CD4-positive, alpha-beta T cell treated with Interferon alpha-2 for 1 hour (primary cell): ENCODE measurements at regions not wholly inside any gene's neighbourhood (a gene's known extent, or its start where the extent isn't known, plus 50 kb on each side); places are given as distances from the start of the nearest gene placed in this dataset.

Experiments
- DNase-seq, 2 donors: peaks; one replicate each; pipeline ENCODE4 v3.0.0-alpha.2; 2020 to 2022

DNA sequence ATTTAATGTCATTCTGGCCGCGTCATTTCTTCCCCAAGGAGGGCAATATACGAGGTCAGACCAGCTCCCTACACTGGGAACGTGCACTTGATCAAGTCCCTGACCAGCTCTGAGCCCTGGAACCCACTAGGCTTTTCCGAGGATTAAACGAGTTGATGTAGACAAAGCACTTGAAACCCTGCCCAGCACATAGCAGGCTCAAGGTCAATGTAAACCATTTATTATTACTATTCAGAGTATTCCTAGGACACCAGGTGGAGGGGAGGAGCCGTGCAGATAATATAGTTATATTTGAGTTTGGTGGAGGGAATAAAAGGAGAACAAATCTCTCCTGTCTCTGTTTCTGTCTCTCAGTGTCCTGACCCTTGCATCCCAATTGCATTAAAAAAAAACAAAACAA lies 174.1 kb upstream of the IGSF21 start:
- DNase-seq, result no peak

- DNase-seq, result no peak
Measured at GRCh38 chr1:17933971-17934370, 173.6 kb upstream of the IGSF21 start.

DNA sequence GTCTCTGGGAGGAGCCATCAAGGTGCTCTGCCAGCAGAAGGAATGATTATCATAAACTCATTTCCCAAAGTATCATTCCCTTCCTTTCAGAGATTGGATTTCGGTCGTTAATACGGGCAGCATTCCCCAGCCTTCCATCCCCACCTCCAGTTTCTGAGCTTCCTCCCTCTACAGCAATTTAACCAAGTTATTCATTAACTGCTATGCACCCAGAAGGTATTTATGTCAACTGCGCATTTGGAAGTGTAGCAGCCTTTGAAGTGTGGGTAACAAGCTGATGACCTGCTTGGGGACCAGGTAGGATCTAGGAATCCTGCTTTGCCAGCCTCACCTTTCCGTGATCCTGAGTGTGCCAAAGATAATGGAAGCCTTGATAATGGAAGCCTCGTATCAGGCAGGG lies 172.4 kb upstream of the IGSF21 start:
- no peak for DNase-seq

- DNase-seq, result no peak
Measured at GRCh38 chr1:17941431-17942189, 166.0 kb upstream of the IGSF21 start.

GRCh38 chr1:17943506-17943905 lies 164.1 kb upstream of the IGSF21 start:
- DNase-seq, result no peak

DNA sequence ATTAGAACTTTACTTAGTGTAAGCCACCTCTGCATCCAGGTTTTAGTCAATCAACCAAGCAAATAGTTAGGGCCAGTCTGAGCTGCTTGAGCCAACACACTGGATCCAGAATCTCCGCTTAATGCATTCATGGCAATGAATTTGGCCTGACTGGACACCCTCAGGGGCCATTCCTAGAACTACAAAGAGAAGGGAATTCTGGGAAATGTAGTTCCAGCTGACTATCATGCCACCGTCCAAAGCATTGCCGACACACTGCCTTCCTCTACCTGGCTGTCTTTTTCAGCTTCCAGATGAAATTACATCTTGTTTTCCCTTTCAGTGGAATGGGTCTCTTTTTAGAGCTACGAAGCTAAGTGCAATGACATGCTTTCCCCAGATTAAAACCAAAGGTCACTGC lies 163.0 kb upstream of the IGSF21 start:
- DNase-seq, result no peak

DNA sequence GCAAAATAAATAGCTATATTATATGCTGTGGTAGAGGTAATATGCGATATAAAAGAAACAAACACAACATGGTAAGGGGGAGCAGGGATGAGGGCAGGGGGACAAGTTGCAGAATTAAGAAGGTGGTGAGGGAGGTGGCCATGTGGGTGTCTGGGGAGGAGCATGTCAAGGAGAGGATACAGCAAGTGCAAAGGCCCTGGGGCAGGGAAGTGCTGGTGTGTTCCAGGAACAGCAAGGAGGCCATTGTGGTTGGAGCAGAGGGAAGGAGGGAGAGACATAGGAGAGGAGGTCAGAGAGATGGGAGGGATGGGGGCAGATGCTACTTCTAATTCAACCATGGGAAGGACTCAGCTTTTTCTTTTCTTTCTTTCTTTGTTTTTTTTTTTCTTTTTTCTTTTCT lies 161.2 kb upstream of the IGSF21 start:
- no peak for DNase-seq

DNA sequence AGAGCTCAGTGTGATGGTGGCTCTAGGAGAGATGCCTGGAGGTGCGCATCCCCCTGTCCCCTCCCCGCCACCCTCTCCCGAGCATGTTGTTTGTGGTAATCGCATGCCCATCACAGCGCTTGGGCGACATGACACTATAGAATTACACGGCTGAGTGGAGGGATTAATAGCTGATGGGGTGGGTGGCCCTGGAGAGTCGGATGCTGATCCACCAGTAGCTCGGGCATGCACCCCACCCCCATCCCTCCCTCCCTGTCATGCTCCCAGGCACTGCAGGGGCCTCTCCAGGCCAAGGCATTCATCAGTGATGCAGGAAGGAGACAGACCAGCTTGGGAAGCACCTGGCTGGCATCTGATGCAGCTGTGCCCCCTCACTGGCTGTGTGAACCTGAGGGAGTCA lies 159.0 kb upstream of the IGSF21 start:
- no peak for DNase-seq

- no peak for DNase-seq
Measured at GRCh38 chr1:17949511-17949910, 158.1 kb upstream of the IGSF21 start.

- DNase-seq, result no peak
Measured at GRCh38 chr1:17950728-17951127, 156.9 kb upstream of the IGSF21 start.

DNA sequence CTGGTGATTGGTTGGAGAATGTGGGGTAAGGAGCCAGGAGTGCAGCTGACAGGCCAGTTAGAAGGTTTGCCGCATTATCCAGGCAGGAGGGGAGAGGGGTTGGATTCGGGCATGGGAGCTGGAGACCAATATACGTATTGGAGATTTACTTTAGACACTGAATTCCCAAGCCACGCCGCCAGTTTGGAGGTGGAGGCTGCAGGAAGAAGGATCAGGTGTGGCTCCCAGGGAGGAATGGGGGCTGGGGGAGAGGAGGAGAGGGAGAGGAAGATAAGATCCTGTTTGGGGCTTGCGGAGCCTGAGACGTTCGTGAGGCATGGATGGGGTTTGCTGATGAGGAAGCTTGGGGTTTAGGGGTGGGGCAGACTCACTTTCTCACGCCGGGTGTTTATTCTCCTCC lies 155.1 kb upstream of the IGSF21 start:
- DNase-seq, result no peak

DNA sequence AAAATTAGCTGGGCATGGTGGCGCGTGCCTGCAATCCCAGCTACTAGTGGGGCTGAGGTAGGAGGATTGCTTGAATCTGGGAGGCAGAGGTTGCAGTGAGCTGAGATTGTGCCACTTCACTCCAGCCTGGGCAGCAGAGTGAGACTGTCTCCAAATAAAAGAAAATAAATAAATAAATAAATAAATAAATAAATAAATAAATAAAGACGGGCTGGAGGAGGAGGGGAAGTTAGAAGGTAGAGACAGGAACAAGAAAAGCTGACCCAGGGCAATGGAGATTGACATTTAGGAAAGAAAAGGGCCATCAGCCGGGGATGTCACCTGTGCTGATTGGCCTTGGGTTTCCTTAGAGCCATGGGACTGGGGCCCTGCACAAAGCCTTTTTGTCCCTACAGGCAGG lies 153.7 kb upstream of the IGSF21 start:
- DNase-seq, result no peak

- DNase-seq, result no peak
Measured at GRCh38 chr1:17955302-17956285, 152.0 kb upstream of the IGSF21 start.

DNA sequence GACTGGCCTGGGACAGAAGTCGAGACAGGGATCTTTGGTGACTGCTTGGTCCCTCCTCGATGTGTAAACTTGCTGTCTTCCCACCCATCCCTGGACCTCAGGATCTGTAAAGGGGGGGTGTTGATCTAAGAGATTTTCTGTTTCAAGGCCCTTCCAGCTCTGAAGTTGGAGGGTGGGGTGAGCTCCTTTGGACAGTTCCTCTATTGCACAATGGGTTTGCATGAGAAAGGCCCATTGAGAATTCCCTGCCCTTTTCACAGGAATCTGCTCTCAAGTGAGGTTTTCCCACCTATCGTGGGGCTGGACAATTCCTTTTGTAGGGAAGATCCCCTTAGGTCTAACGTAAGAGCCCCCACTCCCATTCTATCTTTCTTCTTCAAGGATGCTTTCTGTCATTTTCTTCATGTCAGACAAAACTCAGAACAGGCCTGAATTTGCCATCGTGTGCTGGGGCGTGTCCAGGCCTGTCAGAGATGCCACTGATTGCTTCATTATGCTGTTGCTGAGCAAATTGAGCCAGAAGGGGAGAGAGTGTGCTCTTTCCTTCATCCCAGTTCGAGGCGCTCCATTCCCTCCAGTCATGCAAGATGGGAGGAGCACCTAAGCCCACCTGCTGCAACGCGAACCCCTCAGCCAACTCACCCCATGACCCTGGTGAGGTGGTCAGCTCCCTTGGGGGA lies 149.9 kb upstream of the IGSF21 start:
- DNase-seq, result no peak

DNA sequence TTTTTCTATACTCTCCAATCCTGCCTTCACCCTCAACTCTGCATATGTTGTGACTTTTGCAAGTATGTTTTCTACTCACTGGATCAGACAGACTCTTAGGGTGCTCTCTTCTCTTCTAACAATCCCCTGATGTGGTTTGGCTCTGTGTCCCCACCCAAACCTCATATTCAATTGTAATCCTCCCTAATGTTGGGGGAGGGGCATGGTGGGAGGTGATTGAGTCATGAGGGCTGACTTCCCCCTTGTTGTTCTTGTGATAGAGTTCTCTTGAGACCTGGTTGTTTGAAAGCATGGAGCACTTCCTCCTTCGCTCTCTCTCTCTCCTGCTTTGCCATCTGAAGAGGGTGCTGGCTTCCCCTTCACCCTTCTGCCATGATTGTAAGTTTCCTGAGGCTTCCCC lies 148.9 kb upstream of the IGSF21 start:
- peak in 1 of 2 donors; percentile 1 for DNase-seq

- no peak for DNase-seq
Measured at GRCh38 chr1:17963513-17963912, 144.1 kb upstream of the IGSF21 start.

DNA sequence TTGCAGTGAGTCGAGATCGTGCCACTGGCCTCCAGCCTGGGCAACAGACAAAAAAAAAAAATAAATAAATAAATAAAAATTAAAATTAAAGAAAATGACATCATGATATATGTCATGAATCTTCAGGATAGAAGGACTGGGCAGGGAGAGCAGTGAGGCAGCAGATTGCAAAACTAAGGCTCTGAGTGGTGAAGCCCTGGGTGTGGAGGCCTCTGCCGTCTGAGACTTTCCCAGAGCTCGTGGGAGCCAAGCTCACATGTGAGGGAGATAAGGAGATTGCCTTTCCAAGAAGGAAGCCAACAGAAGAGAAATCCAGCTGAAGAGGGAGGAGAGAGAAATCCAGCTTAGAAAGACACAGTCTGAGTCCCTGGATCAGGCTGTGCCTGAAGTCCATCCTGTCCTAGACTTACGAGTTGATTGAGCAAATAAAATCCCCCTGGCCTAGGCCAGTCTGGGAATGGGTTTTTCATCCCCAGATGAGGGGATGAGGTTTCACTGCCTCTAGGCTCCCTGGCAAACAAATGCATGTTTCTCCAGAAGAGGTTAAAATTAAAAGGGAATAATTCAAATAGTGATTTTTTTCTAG lies 142.0 kb upstream of the IGSF21 start:
- no peak for DNase-seq

DNA sequence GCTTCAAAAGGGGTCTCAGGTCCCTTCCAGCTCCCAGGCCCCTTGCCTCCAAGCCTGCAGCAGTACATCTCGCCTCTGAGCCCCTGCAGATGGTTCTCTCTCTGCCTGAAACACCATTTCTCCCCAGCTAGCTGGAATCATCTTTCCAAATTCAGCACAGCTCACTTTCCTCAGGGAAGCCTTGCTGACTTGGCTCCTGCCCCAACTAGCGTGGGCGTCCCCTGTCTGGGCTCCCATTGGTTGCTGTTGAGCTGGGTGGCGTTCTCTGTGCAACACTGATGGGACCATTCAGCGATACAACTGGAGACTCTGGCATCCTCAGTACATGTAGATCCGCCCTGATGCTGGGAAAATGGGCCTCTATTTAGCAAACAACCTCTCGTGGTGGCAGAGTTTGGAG lies 141.3 kb upstream of the IGSF21 start:
- no peak for DNase-seq

DNA sequence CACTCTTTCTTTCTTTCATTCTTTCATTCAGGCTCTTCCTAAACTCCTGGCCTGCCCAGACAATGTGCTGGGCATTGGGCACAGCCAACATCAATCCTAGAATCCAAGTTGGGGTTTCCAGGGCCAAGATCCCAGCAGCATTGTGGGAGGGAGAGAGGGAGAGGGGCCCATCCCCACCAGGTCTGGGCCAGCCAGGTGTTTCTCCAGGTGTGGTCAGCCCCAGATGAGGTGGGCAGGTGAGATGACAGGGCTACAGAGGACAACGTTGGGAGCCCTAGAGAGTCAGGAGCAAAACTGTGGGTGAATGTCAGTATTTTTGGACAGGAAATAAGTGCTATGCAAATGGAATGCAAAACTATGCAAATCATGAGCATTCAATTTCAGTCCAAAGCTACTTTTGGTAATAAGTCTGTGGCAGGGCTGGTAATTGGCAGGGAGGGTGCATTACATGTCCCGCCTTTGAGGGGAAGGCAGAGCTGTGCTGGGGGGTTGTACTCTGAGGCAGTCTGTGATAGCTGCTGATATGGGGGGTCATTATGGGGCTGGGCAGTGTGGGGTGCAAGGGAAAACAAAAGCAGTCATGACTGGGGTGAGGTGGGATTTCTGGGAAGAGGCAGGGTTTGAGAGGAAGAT lies 139.9 kb upstream of the IGSF21 start:
- no peak for DNase-seq

DNA sequence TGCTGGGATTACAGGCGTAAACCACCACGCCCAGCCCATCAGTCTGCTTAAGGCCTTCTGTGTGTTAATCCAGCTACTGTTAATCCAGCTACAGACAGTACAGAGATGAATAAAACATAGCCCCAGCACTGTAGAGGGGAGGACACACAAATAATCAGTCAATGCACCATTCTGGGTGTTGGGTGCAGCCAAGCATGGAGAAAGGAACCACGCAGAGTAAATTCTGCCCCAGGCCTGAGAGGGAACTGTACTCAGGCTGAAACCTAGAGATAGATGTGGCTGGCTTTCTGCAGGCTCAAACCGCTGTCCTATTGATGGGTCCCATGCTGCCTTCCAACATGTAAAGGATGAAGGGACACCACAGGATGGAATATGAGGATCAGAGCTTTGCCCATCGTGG lies 136.8 kb upstream of the IGSF21 start:
- no peak for DNase-seq

GRCh38 chr1:17973694-17974093 lies 133.9 kb upstream of the IGSF21 start:
- no peak for DNase-seq

DNA sequence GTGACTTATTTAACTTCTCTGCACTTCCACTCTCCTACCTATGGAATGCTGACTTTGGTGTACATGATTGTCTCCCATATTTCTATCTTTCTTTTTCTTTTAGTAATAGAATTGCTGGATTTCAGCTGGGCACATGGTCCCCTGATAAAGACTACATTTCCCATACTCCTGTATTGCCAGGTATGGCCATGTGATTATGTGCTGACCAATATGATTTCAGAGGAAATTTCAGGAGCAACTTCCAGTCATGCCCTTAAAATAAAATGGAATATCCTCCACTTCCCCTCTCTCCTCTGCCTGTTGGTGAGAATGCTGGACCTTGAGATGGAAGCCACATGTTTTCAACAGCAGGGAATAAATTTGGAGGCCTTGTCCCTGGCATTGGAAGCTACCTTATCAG lies 130.7 kb upstream of the IGSF21 start:
- DNase-seq, result no peak

DNA sequence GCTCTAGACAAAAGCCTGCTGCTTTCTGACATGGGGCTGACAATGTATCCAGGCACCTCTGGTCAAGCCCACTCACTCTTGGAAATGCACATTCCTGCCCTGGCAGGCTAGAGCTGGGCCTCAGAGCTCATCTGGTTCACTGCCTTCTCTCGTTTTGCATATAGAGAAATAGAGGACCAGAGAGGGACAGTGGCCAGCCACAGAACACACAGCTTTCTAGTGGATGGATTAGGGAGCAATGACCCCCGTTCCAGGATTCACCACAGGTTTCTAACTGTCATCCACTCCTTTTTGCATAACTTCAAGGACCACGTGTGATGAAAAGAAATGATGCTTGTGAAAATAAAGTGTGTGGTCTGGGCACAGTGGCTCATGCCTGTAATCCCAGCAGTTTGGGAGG lies 129.6 kb upstream of the IGSF21 start:
- no peak for DNase-seq
